C4-2B (cell line): ENCODE measurements at regions not wholly inside any gene's neighbourhood (a gene's known extent, or its start where the extent isn't known, plus 50 kb on each side); places are given as distances from the start of the nearest gene placed in this dataset.

Experiments
- CTCF ChIP-seq: fragments of 450-650 bp; conservative IDR thresholded peaks from 2 replicates; pipeline ENCODE4 v1.5.1; 2017; ENCODE audit warnings: mild to moderate bottlenecking
- ZFX ChIP-seq: fragments of 450-650 bp; IDR thresholded peaks from 2 replicates; pipeline ENCODE4 v1.6.1; 2017

- no peak for TF ChIP-seq CTCF
- no peak for TF ChIP-seq ZFX
Measured at GRCh38 chr9:129254566-129255287, 76.7 kb upstream of the IER5L start.
